HG03135 (cell line): ENCODE measurements at regions not wholly inside any gene's neighbourhood (a gene's known extent, or its start where the extent isn't known, plus 50 kb on each side); places are given as distances from the start of the nearest gene placed in this dataset.

ENCODE experiments used
- ATAC-seq: cut with Tn5 transposase; IDR thresholded peaks from one replicate; pipeline ENCODE4 v1.9.1; 2021; ENCODE audit warnings: mild to moderate bottlenecking, moderate library complexity; ENCODE audit not compliant: unreplicated experiment

DNA sequence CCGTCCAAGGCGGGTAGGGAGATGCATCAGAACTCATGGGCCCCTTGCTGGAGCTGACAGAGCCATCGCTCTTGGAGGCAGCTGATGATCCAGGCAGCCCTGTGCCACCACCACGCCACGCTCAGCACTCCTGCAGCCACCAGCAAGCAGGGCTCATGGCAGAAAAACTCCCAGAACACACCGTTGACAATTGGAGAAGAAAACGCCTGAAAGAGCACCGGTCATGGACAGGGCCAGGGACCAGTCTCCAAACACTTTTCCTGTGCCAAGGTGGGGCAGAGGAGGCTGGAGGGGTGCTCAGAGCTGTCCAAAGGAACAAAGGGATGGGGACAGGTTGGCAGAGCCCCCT lies 132.2 kb downstream of the FOXL1 start:
- no peak for ATAC-seq

DNA sequence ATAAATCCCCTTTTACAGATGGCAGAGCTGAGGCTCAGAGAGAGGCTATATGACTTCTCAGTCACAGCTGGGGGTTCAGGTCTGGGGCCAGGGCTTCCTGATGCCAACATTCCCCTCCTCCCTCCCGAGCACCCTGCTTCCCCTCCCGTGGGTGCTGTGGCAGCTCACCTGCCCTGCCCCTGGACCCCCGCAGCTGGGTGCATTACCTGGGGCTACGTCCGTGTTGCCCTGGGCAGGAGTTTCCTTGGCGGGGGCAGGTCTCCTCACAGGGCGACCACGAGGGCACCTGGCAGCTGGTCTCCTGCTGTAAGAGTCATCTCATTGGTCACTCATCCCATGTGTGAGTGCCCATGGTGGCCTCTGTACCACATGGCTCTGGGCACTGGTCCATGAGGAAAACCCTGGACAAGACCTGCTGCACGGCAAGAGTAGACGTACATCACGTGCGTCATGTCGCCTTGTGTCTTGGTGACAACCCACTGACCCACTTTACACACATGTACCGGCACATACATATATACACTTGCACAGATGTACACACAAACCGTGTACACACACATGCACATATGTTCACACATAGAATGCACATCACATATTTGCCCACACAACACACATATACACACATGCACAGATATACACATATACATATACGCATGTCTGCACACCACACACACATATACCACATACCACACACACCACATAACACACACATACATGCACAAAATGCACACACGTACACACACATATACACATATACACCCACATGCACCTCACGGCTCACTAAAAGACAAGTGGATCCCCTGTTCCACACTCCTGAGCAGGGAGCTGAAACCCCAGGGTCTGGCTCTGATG lies 134.0 kb downstream of the FOXL1 start:
- ATAC-seq: no peak

DNA sequence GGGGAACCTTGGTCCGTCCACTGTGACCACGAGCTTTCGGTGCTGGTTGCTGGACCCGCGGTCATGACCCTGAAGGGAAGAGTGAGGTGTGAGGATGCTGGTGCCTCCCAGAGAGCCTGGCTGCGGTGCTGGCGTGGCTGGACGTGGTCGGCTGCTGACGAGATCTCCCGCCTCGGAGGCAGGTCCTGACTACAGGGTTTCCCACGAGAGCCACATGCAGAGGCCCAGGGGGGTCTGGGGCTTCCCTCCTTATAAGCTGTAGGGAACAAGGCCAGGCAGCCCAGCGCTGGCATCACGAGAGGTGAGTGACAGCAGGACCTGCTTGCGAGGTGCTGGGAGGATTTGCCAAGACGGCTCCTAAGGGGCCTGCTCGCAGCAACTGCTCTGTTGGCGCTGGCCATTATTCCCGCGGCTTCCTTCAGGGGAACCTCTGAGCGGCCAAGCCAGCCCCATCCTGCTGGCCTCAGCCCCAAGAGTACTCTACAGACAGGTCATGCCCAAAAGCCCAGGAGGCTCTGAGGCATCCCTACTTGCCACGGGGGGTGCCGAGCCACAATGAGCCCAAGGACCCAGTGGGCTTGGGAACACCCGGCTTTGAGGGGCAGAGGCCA lies 134.8 kb downstream of the FOXL1 start:
- ATAC-seq: no peak

DNA sequence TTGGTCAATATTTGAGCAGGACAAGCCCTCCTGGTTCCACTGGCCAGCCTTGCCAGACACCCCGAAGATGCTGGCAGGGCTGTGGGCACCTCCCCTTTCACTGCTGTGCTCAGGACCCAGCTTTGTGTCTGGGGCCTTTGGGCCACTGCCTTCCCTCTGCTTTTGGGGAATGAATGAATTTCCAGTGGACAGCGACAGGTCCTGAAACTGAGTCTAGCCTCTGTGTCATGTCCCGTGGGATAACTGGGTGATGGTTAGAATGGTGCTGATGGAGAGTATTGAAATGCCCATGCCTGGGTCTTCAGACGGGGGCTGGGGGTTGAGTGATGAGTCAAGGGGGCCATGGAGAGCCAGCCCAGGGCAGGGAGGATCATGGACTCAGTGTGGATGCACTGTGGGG lies 135.8 kb downstream of the FOXL1 start:
- no peak for ATAC-seq

DNA sequence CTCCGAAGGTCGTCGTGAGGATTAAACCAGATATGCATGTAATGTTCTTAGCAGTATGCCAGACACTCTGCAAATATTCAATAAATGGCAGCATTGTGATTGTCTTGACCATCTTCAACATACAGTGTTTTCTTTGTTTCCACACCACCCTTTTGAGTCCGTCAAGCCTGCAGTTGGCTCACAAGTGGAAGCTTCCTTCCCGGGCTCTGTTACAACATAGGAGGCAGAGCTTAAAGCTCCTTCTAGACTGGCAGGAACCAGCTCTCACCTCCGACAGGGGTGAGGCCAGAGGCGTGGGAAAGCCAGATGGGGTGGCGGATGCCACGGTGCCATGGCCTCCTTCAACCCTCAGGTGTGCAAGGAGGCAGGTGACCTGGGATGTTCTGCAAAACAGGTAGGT lies 138.3 kb downstream of the FOXL1 start:
- no peak for ATAC-seq

DNA sequence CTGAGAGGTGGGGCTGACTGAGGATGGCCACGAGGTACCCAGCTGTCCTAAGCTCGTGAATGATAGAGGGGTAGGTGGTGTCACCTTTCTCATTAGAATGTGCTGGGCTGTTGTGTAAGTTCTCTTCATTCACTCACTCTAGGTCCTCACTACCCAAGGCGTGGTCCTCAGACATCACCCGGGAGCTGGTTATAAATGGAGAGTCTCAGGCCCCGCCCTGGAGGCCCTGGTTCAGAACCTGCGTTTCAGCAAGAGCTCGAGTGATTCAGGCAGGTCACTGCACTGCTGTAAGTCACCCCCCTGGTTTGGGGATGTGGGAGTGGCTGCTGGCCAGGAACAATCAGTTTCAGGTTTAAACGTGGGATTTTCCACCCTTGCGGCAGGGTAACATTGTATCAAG lies 139.8 kb downstream of the FOXL1 start:
- no peak for ATAC-seq

DNA sequence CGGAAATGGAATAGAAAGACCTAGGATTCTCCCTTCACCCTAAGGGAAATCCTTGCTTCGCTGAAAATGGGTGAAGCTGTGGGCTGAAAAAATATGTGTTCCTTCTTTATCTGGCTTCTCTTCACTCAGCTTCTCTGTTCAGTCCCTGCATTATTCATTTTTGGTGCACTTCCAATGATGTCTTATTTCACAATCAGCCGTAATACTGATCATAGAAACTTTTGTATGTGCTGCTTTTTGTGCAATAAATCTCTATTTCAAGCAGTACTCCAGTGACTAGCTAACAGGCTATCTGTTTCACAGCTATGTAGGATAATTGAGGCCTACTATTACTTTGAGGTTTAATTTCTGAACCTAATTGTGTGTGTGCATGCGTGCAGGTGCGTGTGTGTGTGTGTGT lies 144.6 kb downstream of the FOXL1 start:
- ATAC-seq: no peak

DNA sequence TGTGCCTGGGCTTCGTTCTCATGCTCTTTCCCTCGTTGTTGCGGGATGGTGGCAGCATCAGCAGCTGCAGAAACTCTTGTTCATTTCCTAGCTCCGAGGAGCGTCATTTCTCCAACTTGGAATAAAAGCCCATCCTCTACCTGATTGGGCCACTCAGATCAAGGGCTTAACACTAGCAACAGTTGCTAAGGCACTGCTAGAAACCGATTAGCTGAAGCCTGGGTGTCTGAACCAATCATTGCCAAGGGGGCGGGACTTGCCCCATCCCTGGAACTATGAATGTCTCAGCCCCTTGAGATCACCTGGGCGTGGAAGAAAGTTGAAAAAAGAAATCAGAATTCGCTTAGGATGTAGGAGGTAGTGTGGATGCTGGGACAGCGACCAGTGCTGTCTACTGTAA lies 145.3 kb downstream of the FOXL1 start:
- ATAC-seq: no peak

DNA sequence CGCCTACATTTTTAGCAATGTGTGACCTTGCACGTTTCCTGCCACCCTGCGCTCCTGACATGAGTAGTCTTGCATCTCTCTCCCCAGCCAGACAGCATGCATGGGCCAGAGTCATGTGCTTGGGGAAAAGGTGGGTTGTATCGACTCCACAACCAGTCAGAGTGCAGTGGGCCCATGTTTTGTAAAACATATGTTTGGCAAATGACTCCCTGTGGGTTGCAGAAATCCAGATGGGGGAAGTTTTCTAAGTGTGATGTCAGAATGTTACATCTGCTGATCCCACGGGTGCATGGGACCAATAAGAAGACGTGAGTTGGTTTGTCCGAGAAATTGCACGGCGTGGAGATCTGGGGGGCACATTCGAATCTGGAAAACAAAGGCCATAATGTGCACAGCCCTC lies 147.1 kb downstream of the FOXL1 start:
- ATAC-seq: no peak

DNA sequence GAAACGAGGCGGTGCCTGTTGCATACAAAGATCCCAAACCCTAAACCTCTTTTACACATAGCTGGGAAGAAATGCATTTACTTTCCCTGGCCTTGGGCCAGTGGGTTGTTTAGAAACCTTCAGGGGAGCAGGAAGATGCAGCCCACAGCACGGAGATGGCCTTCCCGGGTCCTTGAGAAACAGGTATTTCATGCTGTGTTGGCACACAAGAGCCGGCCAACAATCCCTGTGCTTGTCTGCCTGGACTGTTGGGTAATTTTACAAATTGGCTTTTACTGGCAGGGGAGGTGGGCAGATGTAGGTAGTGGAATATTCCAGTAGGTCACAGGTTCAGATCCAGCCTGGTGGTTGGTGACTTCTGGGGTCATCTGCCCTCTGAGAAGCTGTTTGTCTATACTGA lies 148.0 kb downstream of the FOXL1 start:
- ATAC-seq: no peak

DNA sequence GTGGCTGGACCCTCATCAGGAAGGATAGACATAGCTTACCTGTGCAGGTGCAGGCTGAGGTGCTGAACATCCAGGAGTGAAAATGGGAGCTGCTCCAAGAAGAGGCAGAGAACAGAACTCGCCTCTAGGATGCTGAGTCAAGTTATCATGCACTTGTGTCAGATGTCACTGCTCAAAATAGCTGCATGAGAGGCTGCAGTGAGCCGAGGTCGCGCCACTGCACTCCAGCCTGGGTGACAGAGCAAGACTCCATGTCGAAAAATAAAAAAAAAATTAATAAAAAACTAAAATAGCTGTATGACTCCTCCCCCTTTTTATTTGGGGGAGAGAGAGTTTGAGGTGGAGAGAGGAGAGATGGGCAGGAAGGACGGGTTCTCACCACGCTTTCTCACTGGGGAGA lies 148.8 kb downstream of the FOXL1 start:
- ATAC-seq: no peak

DNA sequence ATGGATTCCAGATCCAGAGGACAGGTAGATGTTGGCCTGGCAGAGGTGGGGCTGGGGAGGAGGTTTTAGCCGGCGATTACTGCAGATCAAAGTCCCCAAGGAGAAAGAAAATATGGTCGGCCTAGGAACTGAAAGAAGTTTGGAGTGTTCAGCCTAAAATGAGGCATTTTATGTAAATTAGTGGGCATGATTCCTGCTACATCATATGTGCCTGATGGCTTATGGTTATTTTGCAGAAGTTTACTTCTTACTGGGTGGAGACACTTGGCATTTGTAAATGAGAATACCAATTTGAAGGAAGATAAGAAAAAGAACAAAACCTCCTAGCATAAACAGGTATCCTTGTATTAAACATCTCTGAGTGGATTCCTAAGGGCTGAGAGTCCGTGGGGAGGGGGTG lies 149.3 kb downstream of the FOXL1 start:
- no peak for ATAC-seq

DNA sequence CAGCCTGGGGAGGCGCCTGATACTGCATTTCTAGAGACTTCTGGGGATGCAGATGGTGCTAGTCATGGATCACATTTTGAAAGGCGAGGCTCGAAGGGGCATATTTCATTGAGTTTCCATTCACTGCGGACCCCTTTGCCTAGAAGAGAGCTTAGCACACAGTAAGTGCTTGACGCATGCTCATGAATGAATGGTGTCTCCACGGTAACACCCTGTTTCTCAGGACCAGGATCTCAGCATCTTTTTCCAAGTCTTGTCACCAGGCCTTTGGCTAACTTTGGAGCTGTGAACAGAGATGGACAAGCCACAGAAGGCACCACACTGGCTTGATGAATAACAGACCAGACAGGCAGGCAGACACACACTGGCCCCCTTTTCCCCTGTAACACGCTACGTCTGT lies 151.3 kb downstream of the FOXL1 start:
- no peak for ATAC-seq

DNA sequence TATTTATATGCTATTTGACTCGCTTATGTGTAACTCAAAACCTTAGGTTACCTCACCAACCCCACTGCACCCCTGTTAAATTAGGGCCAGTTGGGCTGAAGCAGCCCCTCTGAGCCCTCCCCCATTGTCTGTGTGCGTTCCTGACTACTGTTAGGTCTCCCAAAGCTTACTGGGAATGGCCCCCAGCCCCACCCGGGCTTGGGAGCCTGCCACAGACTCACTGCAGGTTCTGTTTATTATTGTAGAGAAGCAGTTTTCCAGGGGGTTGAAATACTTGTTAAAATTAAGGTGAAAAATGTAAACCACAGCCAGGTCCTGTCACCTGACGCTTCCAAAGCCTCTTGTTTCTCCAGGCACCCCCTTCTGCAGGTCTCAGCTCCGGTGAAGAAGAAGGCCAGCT lies 151.7 kb downstream of the FOXL1 start:
- no peak for ATAC-seq

DNA sequence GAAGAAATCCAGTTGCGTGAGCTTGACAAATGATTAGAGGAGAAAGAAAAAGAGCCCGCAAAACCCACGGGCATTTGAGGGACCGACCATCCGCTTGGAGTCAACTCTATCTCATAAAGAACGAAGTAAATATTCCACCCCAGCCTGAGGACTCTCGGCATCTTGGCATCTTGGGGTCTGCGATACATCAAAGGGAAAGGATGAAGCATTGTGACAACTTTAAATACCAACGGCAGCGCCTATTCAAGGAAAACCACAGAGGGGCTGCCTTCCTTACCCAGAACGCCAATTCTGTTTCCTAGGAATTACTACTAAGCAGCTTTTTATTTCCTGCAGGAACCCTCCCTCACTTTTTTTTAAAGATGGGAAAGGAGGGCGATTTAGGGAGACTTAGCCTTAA lies 152.2 kb downstream of the FOXL1 start:
- no peak for ATAC-seq

DNA sequence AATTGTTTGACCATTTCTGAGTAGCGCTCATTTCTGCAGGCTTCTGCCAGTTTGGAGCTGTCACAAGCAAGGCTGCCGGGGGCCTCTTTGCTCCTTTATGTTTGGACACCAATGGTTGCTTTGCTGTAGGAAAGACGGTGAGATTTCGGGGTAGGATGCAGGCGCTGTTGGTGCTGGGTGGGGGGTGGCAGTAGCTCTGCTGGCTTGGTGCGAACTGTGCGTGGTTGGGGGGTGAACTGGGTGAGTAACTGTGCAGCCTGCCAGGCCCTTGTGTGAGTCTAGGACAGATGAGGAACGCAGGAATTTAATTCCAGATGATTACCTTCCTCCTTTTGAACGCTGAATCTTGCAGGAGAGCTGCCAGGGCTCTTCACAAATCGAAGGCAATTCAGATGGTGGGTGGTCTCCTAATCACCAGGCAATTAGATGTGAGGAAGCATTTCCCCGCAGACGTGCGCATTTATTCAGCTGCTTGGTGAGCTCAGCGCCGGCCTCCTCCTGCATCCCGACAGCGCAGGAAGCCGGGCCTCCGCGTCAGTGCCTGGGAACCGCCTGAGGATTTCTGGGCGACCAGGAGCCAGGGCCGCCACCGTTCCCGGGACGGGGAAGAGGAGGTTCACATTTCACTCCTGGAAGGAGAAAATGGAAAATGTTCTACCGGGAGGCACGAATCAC lies 154.4 kb downstream of the FOXL1 start:
- ATAC-seq: no peak

DNA sequence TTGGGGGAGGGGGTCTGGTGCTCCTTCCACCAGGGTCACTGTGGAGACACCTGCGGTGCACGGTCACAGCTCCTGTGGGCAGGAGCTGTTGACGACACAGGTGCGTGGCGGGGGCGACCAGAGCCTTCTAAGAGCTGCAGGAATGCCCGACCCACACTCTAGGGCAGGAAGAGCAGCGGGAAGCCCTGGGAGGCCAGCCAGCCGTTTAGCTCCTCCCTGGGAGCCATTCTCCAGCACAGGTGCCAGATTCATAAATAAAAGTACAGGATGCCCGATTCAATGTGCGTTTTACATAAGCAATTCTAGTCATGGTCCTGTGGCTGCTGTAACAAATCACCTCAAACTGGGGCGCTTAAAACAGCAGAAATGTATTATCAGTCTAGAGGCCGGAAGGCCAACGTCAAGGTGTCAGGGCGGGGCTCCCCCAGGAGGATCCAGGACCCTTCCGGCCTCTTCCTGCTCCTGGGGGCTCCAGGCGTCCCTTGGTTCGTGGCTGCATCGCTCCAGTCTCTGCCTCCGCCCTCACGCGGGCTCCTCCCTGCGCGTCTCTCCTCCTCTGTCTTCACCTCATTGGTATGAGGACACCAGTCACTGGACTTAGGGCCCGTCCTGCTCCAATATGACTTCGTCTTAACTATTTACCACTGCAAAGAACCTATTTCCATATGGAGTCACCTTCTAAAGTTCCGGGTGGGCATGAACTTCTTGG lies 155.4 kb downstream of the FOXL1 start:
- ATAC-seq: no peak

DNA sequence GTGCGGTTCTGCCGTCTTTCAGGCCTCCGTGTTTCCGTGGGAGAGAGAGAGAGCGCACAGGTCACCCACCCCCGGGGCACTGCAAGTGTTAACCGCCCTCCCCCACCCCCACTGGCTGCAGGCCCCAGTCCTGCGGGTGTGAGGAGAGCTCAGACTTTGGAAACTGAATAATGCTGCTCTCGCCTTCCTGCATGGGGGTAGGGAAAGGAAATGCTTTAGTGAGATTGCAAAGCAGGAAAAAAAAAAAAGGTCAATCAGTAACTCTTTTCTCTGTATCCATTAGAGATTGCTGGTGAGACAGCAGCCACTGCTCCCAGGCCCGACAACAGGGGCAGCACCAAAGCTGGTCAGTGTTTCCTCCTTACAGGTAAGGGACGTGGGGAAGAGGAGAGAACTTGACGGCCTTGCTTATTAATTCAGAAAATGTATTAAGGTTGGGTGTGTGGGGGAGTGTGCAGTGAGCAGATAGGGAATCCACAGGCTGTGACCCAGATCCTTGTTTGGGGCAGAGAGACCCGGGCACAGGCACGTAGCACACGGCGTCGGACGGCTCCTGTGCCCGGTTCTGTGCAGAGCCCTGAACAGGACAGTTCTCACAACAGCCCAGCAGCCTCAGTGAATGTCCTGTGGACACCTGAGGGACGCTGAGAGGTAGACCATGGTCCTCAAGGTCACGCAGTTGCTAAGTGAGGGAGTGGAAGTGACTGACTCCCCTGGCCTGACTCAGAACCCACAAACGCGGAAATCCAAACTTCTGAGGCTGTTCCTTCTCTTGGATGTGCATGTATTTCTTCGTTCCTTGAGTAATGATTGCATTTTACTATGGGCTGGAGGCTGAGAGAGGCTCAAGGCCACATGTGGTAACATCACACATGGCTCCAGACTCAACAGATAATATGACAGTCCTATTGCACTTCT lies 156.5 kb downstream of the FOXL1 start:
- no peak for ATAC-seq

DNA sequence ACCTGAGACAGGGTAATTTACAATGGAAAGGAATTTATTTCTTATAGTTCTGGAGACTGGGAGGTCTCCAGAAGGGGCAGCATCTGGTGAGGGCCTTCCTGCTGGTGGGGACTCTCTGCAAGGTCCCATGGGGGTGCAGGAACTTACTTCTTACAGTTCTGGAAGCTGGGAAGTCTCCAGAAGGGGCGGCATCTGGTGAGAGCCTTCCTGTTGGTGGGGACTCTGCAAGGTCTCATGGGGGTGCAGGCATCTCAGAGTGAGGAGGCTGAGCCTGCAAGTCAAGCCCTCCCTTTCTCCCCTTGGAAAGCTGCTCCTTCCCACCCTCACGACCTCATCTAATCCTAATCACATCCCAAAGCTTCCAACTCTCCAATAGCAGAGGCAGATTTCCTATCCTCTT lies 157.4 kb downstream of the FOXL1 start:
- ATAC-seq: no peak

DNA sequence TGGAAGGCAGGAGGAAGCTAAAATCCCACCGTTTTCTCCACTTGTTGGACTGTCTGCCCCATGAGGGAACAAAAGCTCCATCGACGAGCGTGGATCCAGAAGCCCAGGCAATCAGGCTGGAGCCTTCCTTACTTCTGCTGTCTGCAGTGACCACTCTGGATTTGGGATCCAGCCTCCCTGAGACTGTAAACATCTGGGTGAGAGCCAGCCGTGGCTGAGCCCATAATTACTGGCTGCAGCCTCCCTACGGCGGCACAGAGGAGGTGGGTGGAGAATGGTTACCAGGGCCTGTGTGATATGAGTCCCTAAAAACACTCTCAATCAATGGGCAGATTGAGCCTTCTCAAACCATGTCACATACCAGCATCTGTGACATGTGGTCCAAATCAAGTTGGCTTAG lies 158.2 kb downstream of the FOXL1 start:
- no peak for ATAC-seq

DNA sequence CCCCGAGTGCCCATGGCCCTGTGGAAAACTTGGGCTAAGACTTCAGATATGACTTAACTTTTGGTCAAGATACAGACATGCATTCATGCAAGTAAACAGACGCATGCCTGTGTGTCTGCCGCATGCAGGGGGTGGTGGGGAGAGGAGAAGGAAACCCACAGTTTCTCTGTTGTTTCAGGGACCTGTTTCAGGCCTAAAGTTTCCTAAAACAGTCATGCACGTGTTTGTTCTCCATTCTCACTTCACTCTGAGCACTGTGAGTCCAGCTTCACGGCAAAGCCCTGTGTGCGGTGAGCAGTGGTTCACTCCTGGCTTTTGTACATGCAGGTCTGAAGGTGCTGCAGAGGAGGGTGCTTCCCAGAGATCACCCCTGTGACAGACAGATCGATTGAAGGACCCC lies 158.7 kb downstream of the FOXL1 start:
- no peak for ATAC-seq
